ENCODE measurements at regions not wholly inside any gene's neighbourhood (a gene's known extent, or its start where the extent isn't known, plus 50 kb on each side); places are given as distances from the start of the nearest gene placed in this dataset.
A peak's percentile ranks its signal among the peaks of the same experiment; 100 is the strongest.
"Not testable (repeated sequence)": the region's sequence is repeated elsewhere in the genome, so short reads cannot be mapped to it uniquely, and the experiment has no call there.

DNA sequence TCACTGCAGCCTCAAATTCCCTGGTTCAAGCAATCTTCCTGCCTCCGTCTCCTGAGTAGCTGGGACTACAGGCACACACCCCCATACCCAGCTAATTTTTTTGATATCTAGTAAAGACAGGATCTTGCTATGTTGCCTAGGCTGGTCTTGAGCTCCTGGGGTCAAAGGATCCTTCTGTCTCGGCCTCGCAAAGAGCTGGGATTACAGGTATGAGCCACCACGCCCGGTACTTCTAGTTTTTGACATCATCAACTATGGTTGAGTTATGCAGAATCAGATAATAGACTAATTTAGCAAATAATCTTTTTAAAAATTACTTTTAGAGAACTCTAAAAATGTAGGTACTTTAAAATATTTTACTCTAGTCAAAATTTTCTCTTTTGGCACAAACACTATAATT, 166.2 kb downstream of the SOX4 start:
- no peak for ATAC-seq
- no peak overlapping the region for H3K4me3 ChIP-seq
- FAIRE-seq = no peak
- DNase-seq (ENCODE audit: low read depth in 1 of 2, low spot score in 1 of 2) = no peak
- TF ChIP-seq RCOR1 (IDR thresholded peaks at IDR 0.05; ENCODE audit: low read depth, low read length) (no peak), TFCP2L1 (CRISPR knock-in tag; IDR thresholded peaks at IDR 0.05) (no peak), HDAC2 (IDR thresholded peaks at IDR 0.05) (no peak), ZNF302 (CRISPR knock-in tag; IDR thresholded peaks at IDR 0.05) (no peak), EHMT2 (IDR thresholded peaks at IDR 0.05; ENCODE audit: low read depth) (no peak), MAFK (IDR thresholded peaks at IDR 0.05; ENCODE audit: partially characterized antibody) (no peak), HMGXB4 (CRISPR knock-in tag; IDR thresholded peaks at IDR 0.05; ENCODE audit: borderline replicate concordance) (no peak), MYC (IDR thresholded peaks at IDR 0.05; ENCODE audit: borderline replicate concordance, low read length) (no peak), SMC3 (IDR thresholded peaks at IDR 0.05) (no peak), ZC3H11A (IDR thresholded peaks at IDR 0.05) (no peak), FOXS1 (CRISPR knock-in tag; IDR thresholded peaks at IDR 0.05) (no peak), POLR2A (IDR thresholded peaks at IDR 0.05; ENCODE audit: low read length) (no peak), EP300 (IDR thresholded peaks at IDR 0.05) (no peak), ELK1 (IDR thresholded peaks at IDR 0.05; ENCODE audit: low read depth, low read length) (no peak), KDM5A (IDR thresholded peaks at IDR 0.05) (no peak), NFE2L2 (conservative IDR thresholded peaks at IDR 0.05; ENCODE audit: low read length) (no peak)
- TF ChIP-seq, protein P1, sequence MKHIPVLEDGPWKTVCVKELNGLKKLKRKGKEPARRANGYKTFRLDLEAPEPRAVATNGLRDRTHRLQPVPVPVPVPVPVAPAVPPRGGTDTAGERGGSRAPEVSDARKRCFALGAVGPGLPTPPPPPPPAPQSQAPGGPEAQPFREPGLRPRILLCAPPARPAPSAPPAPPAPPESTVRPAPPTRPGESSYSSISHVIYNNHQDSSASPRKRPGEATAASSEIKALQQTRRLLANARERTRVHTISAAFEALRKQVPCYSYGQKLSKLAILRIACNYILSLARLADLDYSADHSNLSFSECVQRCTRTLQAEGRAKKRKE (CRISPR knock-in tag; IDR thresholded peaks at IDR 0.05; ENCODE audit: low read depth) = no peak
- H3K9me3 ChIP-seq = no peaks in the 10 kb centered on the region
- 0 out of 6 replicates have a peak overlapping the region, but pooled peaks of 1 of the 2 experiments have one; percentile 33 for H3K27ac ChIP-seq
- ChIA-PET POLR2A (interaction anchor here (1.1 kb wide), 1 partner anchor 166 kb away, joined by 6 read pairs; the partner anchor contains the start of gene SOX4), CTCF (interaction anchor here (1.9 kb wide), 1 partner anchor 20 kb away, joined by 7 read pairs; no protein-coding TSS in a partner anchor)
- 95% methylated on average over 5 of the region's 5 CpGs for WGBS (ENCODE audit: missing lambda C conversion rate)
- no peak overlapping the region for H3K4me2 ChIP-seq
- peaks cover 19% of the 10 kb centered on the region for H3K4me1 ChIP-seq

GRCh38 chr6:21761053-21761730, 167.6 kb downstream of the SOX4 start:
- H3K27ac ChIP-seq; H3K4me2 ChIP-seq; ATAC-seq; H3K9me3 ChIP-seq; CTCF ChIA-PET; DNase-seq (ENCODE audit: low read depth in 1 of 2, low spot score in 1 of 2); H3K4me3 ChIP-seq; FAIRE-seq; POLR2A ChIA-PET: not testable (repeated sequence)
- H3K4me1 ChIP-seq = peaks cover 17% of the 10 kb centered on the region
- WGBS (ENCODE audit: missing lambda C conversion rate) = 93% methylated on average over 13 of the region's 41 CpGs

GRCh38 chr6:21764989-21765388, 171.4 kb downstream of the SOX4 start:
- Histone ChIP-seq H3K4me1 (peaks cover 31% of the 10 kb centered on the region), H3K27ac (no peak overlapping the region; a peak in 1 of 6 replicates), H3K4me2 (no peak overlapping the region), H3K4me3 (no peak overlapping the region), H3K9me3 (no peaks in the 10 kb centered on the region)
- FAIRE-seq (no peak), DNase-seq (ENCODE audit: low read depth in 1 of 2, low spot score in 1 of 2) (no peak), ATAC-seq (no peak)
- CTCF ChIA-PET = no interaction called here
- WGBS (ENCODE audit: missing lambda C conversion rate) = 90% methylated on average over 2 of the region's 2 CpGs
- POLR2A ChIA-PET = interaction anchor here (0.6 kb wide), 1 partner anchor 33 kb away, joined by 4 read pairs; no protein-coding TSS in a partner anchor
- no peak for TF ChIP-seq RFX5 (IDR thresholded peaks at IDR 0.05)

Measured in A549 (cell line).